ENCODE measurements at regions not wholly inside any gene's neighbourhood (a gene's known extent, or its start where the extent isn't known, plus 50 kb on each side); places are given as distances from the start of the nearest gene placed in this dataset.

DNA sequence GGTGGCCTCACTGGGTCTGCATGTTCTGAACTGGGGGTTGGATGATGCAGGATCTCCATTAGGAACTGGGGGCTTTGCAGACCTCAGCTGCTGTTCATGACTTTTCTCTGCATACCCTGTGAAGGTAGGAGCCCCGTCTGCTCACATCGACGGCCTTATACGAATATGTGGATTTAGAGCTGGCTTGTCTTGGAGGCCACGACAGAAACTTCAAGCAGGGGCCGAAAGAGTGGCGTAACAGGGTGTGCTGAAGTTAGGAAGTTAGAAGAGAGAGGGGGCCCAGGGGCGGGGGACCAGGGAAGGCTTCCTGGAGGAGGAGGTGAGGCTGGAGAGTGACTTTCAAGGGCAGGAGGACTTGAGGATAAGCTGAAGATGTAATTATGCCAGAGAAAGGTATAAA lies 144.9 kb downstream of the TSN start:
- DNase-seq, result no peak

GRCh38 chr2:121902171-121902591 lies 146.7 kb downstream of the TSN start:
- no peak for DNase-seq

DNA sequence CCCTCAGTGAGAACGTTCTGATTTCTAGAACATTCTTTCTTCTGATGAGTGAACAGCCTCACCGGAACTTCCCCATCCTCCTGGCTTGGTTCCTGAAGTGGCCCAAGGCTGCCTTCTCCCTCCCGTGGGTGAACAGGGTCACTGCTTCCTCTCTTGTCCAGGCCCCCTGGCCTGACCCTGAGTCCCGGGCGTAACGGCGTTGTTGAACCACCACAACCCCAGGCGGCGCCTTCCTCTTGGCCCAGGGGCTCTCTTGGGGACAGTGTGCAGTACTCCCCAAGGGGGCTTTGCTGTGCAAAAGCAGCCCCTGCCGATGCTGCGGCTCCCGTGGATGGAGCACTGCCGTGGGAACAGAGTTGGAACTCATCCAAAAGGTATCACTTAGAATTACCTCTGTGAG lies 147.2 kb downstream of the TSN start:
- no peak for DNase-seq

GRCh38 chr2:121903037-121903689 lies 147.7 kb downstream of the TSN start:
- DNase-seq, result no peak

DNA sequence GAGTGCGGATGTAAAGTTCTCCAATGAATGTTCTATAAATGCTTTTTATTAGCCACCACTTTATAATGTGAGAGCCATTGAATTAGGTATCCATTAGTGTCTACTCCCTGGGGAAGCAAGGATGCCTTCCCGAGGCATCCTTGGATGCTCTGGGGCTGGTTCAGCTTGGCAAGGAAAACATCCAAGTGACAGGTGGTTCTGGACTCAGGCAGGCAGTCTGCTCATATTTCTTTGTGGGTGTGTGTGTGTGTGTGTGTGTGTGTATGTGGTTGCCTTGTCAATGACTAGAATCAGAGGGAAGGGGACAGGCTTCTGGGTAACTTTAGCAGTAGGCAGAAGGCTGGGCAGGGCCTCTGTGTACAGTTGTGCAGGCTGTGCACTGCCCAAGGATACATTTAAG lies 149.2 kb downstream of the TSN start:
- no peak for DNase-seq

DNA sequence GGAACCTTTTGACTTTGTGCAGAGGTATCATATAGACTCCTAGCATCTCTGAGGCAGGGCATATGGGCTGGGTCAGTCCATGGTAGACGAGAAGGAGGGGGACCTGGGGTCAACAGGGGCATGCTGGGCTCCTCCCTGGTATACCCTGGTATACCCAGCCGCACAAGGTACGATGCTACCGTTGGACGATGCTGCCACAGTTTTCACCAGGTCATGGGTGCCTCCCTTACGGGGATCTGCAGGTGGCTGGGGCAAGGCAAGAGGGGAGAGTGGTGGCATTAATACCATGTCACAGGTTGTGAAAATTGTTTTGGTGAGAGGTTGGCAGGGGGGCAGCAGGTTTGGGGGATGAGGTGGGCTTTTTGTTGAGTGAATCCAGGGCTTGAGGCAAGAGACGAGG lies 149.8 kb downstream of the TSN start:
- no peak for DNase-seq

- DNase-seq, result no peak
These were observed 150.7 kb downstream of the TSN start for GRCh38 chr2:121906170-121906569.

GRCh38 chr2:121907928-121908327 lies 152.5 kb downstream of the TSN start:
- DNase-seq, result no peak

DNA sequence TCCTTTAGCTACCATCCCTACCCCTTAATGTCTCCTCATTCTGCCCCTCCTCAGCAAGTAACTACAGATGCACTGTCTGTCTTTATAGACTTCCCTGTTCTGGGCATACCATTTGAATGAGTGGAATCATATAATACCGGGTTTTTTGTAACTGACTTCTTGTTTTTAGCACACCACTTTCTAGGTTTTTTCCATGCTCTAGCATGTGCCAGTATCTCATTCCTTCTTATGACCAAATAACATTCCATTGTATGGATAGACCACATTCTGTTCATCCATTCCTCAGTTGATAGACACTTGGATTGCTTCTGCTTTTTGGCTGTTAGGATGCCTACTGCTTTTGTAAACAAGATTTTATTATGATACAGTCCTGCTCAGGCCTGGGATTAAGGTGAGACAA lies 154.7 kb downstream of the TSN start:
- DNase-seq, result no peak

GRCh38 chr2:121911036-121911435 lies 155.6 kb downstream of the TSN start:
- no peak for DNase-seq

GRCh38 chr2:121917143-121917542 lies 161.7 kb downstream of the TSN start:
- no peak for DNase-seq

- DNase-seq, result no peak
These were observed 162.8 kb downstream of the TSN start for GRCh38 chr2:121918231-121918630.

GRCh38 chr2:121919803-121920202 lies 164.4 kb downstream of the TSN start:
- DNase-seq, result no peak

DNA sequence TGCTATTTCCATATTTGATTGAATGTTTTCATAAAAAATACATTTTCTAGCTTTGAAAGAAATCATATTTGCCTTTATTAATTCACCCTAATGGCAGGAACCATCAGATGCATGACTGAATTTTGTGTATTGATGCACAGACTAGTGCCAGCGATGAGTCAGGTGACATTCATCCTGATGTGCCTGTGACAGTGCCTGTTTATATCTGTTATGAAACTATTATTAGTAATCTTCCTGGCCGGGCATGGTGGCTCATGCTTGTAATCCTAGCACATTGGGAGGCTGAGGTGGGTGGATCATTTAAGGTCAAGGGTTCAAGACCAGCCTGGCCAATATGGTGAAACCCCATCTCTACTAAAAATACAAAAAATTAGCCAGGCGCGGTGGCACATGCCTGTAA lies 170.0 kb downstream of the TSN start:
- DNase-seq, result no peak

- no peak for DNase-seq
These were observed 187.8 kb downstream of the TSN start for GRCh38 chr2:121943285-121943684.

DNA sequence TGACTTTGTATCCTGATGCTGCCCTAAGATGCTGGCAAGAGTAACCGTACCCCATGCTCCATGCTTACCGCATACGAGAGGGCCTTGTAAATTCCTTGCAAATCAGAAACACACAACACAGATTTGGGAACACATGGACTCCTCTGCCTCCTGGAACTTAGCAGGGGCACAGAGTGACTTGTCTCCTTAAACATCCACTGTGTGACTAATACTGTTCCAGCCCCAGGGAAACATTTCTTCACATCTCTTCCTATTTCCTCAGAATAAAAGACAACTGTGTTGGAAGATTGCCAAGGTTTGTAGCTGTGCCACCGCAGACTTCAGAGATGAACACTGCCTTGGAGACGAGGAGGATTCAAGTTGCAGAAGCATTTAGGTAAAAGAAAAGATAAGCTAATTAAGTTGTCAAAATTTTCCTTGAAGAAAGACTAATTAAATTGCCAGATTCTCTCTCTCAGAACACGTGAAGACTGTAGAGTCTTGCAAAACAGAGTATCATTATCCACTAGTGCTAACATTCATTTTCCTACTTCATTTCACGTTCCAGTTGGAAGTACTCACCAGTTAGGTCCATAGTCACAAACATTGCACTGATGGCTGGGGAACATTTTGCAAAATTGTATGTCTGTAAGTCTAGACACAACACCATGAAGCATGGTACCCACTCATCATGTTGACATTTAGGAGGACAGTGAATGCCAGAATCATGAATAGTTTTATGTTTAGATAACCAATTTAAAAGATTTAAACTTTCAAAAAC lies 188.8 kb downstream of the TSN start:
- no peak for DNase-seq

- no peak for DNase-seq
These were observed 192.2 kb downstream of the TSN start for GRCh38 chr2:121947674-121948073.

GRCh38 chr2:121949271-121949670 lies 193.8 kb downstream of the TSN start:
- no peak for DNase-seq

GRCh38 chr2:121955426-121955825 lies 200.0 kb downstream of the TSN start:
- DNase-seq, result peak; percentile 78

DNA sequence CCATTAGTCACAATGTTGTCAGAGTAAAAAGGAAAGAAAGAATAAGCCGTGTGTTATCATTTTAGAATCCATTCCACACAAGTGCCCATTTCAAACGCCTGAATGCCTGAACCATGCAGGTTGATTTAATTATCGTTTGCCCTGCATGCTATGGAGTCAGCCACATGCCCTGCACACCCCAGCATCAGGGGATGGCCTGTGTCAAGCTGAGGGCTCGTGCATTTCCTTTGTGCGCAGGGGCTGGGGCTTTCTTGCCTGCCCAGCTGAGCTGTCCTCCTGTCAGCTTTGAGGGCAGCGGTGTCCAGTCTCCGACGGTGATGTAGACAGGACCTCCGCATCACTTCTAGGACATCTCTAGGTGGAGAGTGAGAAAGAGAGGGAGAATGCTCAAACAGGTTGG lies 200.4 kb downstream of the TSN start:
- DNase-seq, result no peak

GRCh38 chr2:121960251-121960650 lies 204.8 kb downstream of the TSN start:
- DNase-seq, result no peak

DNA sequence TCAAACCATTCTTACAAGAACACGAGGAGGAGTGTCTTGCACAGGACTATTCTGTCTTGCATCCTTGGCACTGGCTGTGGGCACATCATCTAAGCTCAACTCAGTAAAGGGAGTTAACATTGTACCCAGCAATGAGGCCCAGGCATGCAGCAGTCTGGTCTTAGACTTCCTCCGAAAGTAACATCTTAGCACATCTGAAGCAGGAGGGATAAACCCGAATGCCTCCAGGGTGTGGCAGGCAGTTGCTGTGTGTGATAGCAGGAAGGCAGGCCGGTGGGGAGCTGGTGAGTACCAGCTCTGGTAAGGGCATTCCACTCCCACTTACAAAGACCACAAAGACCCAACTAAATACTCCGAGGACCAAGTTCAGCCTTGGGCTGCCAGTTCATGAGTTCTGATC lies 206.3 kb downstream of the TSN start:
- DNase-seq, result no peak

- DNase-seq, result no peak
These were observed 210.2 kb downstream of the TSN start for GRCh38 chr2:121965661-121966060.

- DNase-seq, result no peak
These were observed 211.2 kb downstream of the TSN start for GRCh38 chr2:121966663-121967062.

DNA sequence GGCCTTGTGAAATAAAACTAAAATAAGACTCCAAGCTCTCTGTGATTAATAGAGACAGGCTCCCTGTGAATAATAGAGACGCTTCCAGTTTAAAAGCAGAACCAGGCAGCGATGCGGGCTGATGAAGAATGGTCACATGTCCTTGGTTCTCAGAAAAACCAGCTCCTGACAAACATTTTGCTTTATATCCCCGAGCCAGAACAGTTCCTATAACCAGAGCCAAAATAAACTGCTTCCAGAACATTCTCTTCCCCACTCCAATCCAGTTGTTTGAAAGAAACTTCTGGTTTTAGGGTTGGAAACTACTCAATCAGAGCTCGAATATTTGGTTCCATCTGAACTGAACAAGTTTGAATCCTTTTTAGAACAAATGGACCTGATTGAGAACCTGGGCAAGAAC lies 213.7 kb downstream of the TSN start:
- DNase-seq, result no peak

Measured in NCI-H2029 treated with DMSO at 0.1 percent for 48 hours (cell line).